HepG2 (cell line): ENCODE measurements at regions not wholly inside any gene's neighbourhood (a gene's known extent, or its start where the extent isn't known, plus 50 kb on each side); places are given as distances from the start of the nearest gene placed in this dataset.

Source experiments
- ATAC-seq: fragments of 200-7000 bp; cut with Tn5 transposase; 3 replicates; pipeline ENCODE4 v1.9.1; 2020; ENCODE audit warnings: mild to moderate bottlenecking, moderate library complexity
- BruUV-seq: library from RNA; stranded (reverse); fragments of 400-500 nt; replicated peaks from 2 replicates; lab custom pipeline; 2021; lab: Mats Ljungman, UMichigan
- CTCF ChIA-PET: fragments of 300-600 bp; formaldehyde crosslinking; extraction: SDS; loops from one replicate; lab custom pipeline; 2021; ENCODE audit warnings: low total read pairs, inconsistent platforms, low intra/inter-chr PET ratio; lab: Yijun Ruan, JAX
- POLR2A ChIA-PET: fragments of 350-600 bp; sonication (Branson Sonifier 250); formaldehyde crosslinking; loops from one replicate; lab custom pipeline; 2020; ENCODE audit warnings: antibody characterized with exemption, inconsistent platforms; lab: Yijun Ruan, JAX
- DNase-seq: peaks from one replicate; pipeline ENCODE4 v3.0.0-alpha.2; 2015; ENCODE audit warnings: low spot score
- FAIRE-seq: peaks from 3 replicates; lab custom pipeline; 2011; peaks lifted over from hg19 to GRCh38; lab: Jason Lieb, UNC
- H2AFZ ChIP-seq: one replicate; pipeline ENCODE4 v1.6.1; 2011; ENCODE audit warnings: low read length, inconsistent platforms
- H3K27ac ChIP-seq: fragments of 300-600 bp; 3 replicates; pipeline ENCODE4 v1.8.0; 2011; ENCODE audit warnings: mixed run types, mild to moderate bottlenecking, mixed read lengths, low read length, inconsistent platforms; ENCODE audit not compliant: insufficient read depth; ENCODE audit errors: extremely low read length
- H3K27me3 ChIP-seq, 2 experiments: fragments of 200-600 bp in 1 of 2; 2 replicates in 1 of 2; 3 replicates in 1 of 2; pipeline versions ENCODE4 v1.6.0 to v1.8.0; 2011; ENCODE audit warnings: low read length in 2 of 2, mild to moderate bottlenecking in 2 of 2, moderate library complexity in 2 of 2, inconsistent platforms in 1 of 2; ENCODE audit not compliant: insufficient read depth in 2 of 2, control insufficient read depth in 1 of 2
- H3K36me3 ChIP-seq, 2 experiments: fragments of 200-600 bp in 1 of 2; replicated peaks in 1 of 2; 2 replicates in 1 of 2; 3 replicates in 1 of 2; pipeline versions ENCODE4 v1.5.1 to v1.8.0; 2011; ENCODE audit warnings: low read length in 2 of 2, inconsistent platforms in 1 of 2; ENCODE audit not compliant: insufficient read depth in 2 of 2, control insufficient read depth in 1 of 2
- H3K4me1 ChIP-seq: 2 replicates; pipeline ENCODE4 v1.5.1; 2012; ENCODE audit warnings: low read length, inconsistent platforms; ENCODE audit not compliant: insufficient read depth
- H3K4me2 ChIP-seq: 2 replicates; pipeline ENCODE4 v1.6.0; 2011; ENCODE audit warnings: low read depth, low read length, inconsistent platforms
- H3K4me3 ChIP-seq, 3 experiments: fragments of 200-600 bp in 1 of 3; sonication (generic), shearing (Covaris generic) in 1 of 3; replicated peaks in 1 of 3; 2 replicates each; pipeline ENCODE4 v1.5.1; 2011 to 2016; ENCODE audit warnings: low read length in 3 of 3, inconsistent platforms in 2 of 3, low read depth in 2 of 3, mild to moderate bottlenecking in 2 of 3, control low read depth in 1 of 3, mixed read lengths in 1 of 3; ENCODE audit not compliant: insufficient read depth in 1 of 3
- H3K79me2 ChIP-seq: one replicate; pipeline ENCODE4 v1.6.1; 2011; ENCODE audit warnings: low read length, inconsistent platforms; ENCODE audit not compliant: insufficient read depth
- H3K9ac ChIP-seq: 2 replicates; pipeline ENCODE4 v1.6.0; 2011; ENCODE audit warnings: mild to moderate bottlenecking, low read depth, low read length, inconsistent platforms; ENCODE audit not compliant: insufficient read depth
- H3K9me3 ChIP-seq: 2 replicates; pipeline ENCODE4 v1.5.1; 2012; ENCODE audit warnings: mild to moderate bottlenecking, low read length
- H4K20me1 ChIP-seq: 2 replicates; pipeline ENCODE4 v1.6.0; 2011; ENCODE audit warnings: inconsistent platforms, mild to moderate bottlenecking, low read length, moderate library complexity; ENCODE audit not compliant: insufficient read depth
- CREB3 ChIP-seq: sonication (generic); formaldehyde crosslinking; IDR thresholded peaks from 2 replicates; pipeline ENCODE4 v1.5.0; 2020; ENCODE audit warnings: missing genetic modification reagents
- FOSL2 ChIP-seq: sonication (generic); formaldehyde crosslinking; IDR thresholded peaks from 2 replicates; pipeline ENCODE4 v1.4.0; 2020; ENCODE audit warnings: missing genetic modification reagents
- GATAD2A ChIP-seq: IDR thresholded peaks from 2 replicates; pipeline ENCODE4 v1.6.1; 2016
- HBP1 ChIP-seq: IDR thresholded peaks from 2 replicates; pipeline ENCODE4 v1.6.1; 2016; ENCODE audit warnings: low read depth, control low read depth
- IRF1 ChIP-seq: sonication (generic); formaldehyde crosslinking; IDR thresholded peaks from 2 replicates; pipeline ENCODE4 v1.4.0; 2020; ENCODE audit warnings: low read depth, mild to moderate bottlenecking, missing genetic modification reagents
- KLF12 ChIP-seq: sonication (generic); formaldehyde crosslinking; IDR thresholded peaks from 2 replicates; pipeline ENCODE4 v1.4.0; 2020; ENCODE audit warnings: missing genetic modification reagents, borderline replicate concordance
- TAF15 ChIP-seq: fragments of 200-400 bp; formaldehyde crosslinking; IDR thresholded peaks from one replicate; pipeline ENCODE4 v1.6.1; 2018; ENCODE audit warnings: mild to moderate bottlenecking, low read depth, low read length; ENCODE audit not compliant: poor library complexity, severe bottlenecking
- ZBTB39 ChIP-seq: sonication (generic); formaldehyde crosslinking; IDR thresholded peaks from 2 replicates; pipeline ENCODE4 v1.5.0; 2020; ENCODE audit warnings: missing genetic modification reagents
- ZNF160 ChIP-seq: sonication (generic); formaldehyde crosslinking; IDR thresholded peaks from 2 replicates; pipeline ENCODE4 v1.8.0; 2022; ENCODE audit warnings: mild to moderate bottlenecking, inconsistent platforms, missing genetic modification reagents
- ZNF441 ChIP-seq: sonication (generic); formaldehyde crosslinking; IDR thresholded peaks from 2 replicates; pipeline ENCODE4 v1.7.0; 2021; ENCODE audit warnings: missing genetic modification reagents, borderline replicate concordance
- WGBS: methylation state at CpG from one replicate; pipeline ENCODE4 v1.1.6; 2017; ENCODE audit warnings: low lambda C conversion rate; 5-methylcytosine and 5-hydroxymethylcytosine counted together
- in situ Hi-C: cut with HindIII; loops from 2 replicates; pipeline ENCODE4 v1.10.0; 2017; ENCODE audit warnings: low pct_unique_long_range_greater_than_20kb; ENCODE audit not compliant: extremely low pct_ligation_motif_present
- intact Hi-C: fragments of 100-400 bp; cut with micrococcal nuclease; formaldehyde crosslinking; loops from one replicate; pipeline ENCODE4 v1.10.0; 2022; ENCODE audit not compliant: unreplicated experiment

- TF ChIP-seq IRF1 (CRISPR knock-in tag) = no peak
- TF ChIP-seq, all 625 proteins: peak for 0
Measured at GRCh38 chr14:55777877-55778276, 197.9 kb downstream of the KTN1 start (continued).

GRCh38 chr14:55780156-55780946 is 200.3 kb downstream of the KTN1 start:
- ChIA-PET CTCF (no interaction called here), POLR2A (no interaction called here)
- Histone ChIP-seq H3K4me1 (no peaks in the 10 kb centered on the region), H3K27ac (no peak overlapping the region), H3K9me3 (no peaks in the 10 kb centered on the region), H3K27me3 (no peaks in the 10 kb centered on the region), H3K4me3 (no peak overlapping the region), H2AFZ (no peak overlapping the region), H4K20me1 (no peaks in the 10 kb centered on the region), H3K9ac (no peak overlapping the region), H3K4me2 (no peak overlapping the region), H3K79me2 (no peaks in the 10 kb centered on the region), H3K36me3 (no peaks in the 10 kb centered on the region)
- in situ Hi-C loops (no loop called here), intact Hi-C loops (no loop called here)
- no TSS peak for BruUV-seq
- no peak for FAIRE-seq
- no peak for TF ChIP-seq KLF12 (CRISPR knock-in tag)
- TF ChIP-seq FOSL2 (CRISPR knock-in tag) = no peak
- TF ChIP-seq HBP1 (CRISPR knock-in tag) = no peak
- TF ChIP-seq TAF15 = no peak
- TF ChIP-seq ZNF441 (CRISPR knock-in tag) = no peak
- TF ChIP-seq CREB3 = no peak
- no peak for TF ChIP-seq GATAD2A (CRISPR knock-in tag)
- no peak for TF ChIP-seq ZBTB39 (CRISPR knock-in tag)
- TF ChIP-seq ZNF160 (CRISPR knock-in tag) = no peak
- no peak for ATAC-seq
- 34% methylated on average over 8 of the region's 8 CpGs for WGBS
- DNase-seq = no peak
